ENCODE measurements at regions not wholly inside any gene's neighbourhood (a gene's known extent, or its start where the extent isn't known, plus 50 kb on each side); places are given as distances from the start of the nearest gene placed in this dataset.

DNA sequence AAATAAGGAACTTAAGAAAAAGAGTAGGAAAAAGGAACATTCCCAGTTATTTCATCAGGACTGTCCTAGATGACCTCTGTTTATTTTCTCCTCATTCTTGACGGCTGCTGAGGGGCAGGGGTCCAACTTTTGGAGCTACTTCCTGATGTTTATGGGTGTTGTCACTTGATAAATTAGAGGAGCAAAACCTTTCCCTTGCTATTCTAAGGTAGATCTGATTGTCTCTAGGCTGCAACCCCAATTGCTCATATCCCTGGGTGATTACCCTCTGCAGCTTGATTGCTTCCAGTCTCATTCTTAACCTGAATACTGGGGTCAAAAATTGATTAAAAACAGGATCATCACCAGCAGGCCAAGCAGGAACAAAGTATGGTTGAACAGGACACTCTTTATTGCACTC is 311.0 kb upstream of the NDN start:
- H3K27ac ChIP-seq (ENCODE audit: low read length) = no peak overlapping the region
- no peaks in the 10 kb centered on the region for H3K79me2 ChIP-seq (replicated peaks; ENCODE audit: insufficient read depth, low read length)
- no peaks in the 10 kb centered on the region for H3K9me3 ChIP-seq (ENCODE audit: low read length)
- no peaks in the 10 kb centered on the region for H3K9me2 ChIP-seq (ENCODE audit: insufficient read depth, low read length)
- no peak for TF ChIP-seq POLR2AphosphoS5 (IDR thresholded peaks at IDR 0.05)
- TF ChIP-seq TAF1 (IDR thresholded peaks at IDR 0.05; ENCODE audit: low read depth) = no peak
- no peak for TF ChIP-seq EZH2 (IDR thresholded peaks at IDR 0.05; ENCODE audit: borderline replicate concordance, insufficient read depth, low read length, poor library complexity, severe bottlenecking)
- no peak for TF ChIP-seq CTCF (IDR thresholded peaks at IDR 0.05; ENCODE audit: poor library complexity, severe bottlenecking)
- no peak for TF ChIP-seq EP300 (conservative IDR thresholded peaks at IDR 0.05; ENCODE audit: poor library complexity, severe bottlenecking)
- no peak for TF ChIP-seq REST (IDR thresholded peaks at IDR 0.05; ENCODE audit: borderline replicate concordance)
- no peak for TF ChIP-seq RAD21 (conservative IDR thresholded peaks at IDR 0.05)
- TF ChIP-seq MXI1 (conservative IDR thresholded peaks at IDR 0.05; ENCODE audit: poor library complexity, severe bottlenecking) = no peak
- no peak for TF ChIP-seq SMC3 (conservative IDR thresholded peaks at IDR 0.05; ENCODE audit: poor library complexity)
- no peaks in the 10 kb centered on the region for H3K27me3 ChIP-seq (ENCODE audit: insufficient read depth, low read depth, low read length)
- H3K9ac ChIP-seq (ENCODE audit: low read length) = no peak overlapping the region
- no peaks in the 10 kb centered on the region for H3F3A ChIP-seq (ENCODE audit: insufficient read depth, low read length, poor library complexity, severe bottlenecking)
- H4K20me1 ChIP-seq (ENCODE audit: insufficient read depth) = no peaks in the 10 kb centered on the region
- no peak overlapping the region for H2AFZ ChIP-seq (ENCODE audit: low read depth, low read length)
- no peaks in the 10 kb centered on the region for H3K36me3 ChIP-seq (ENCODE audit: insufficient read depth, low read length)
- no peak overlapping the region for H3K4me2 ChIP-seq (ENCODE audit: low read length)
- H3K4me3 ChIP-seq (ENCODE audit: low read length) = no peak overlapping the region

DNA sequence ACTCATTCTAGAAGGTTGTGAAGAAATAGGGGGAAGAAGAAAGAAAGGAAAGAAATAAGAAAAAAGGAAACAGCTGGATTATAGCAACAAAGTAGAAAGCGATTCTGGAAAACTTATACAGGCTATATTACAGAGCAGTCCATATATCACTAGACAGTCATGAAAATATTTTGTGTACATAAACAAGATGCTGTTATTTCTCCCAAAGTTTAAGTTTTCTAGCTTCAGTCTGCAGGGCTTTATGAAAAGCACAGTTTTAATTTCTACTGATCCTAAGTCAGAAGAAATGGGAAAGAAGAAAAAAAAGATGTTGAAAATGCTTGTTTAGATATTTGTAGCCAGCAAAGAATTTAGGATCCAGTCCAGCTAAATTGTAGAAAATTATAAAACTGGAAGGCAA is 321.4 kb upstream of the NDN start:
- H3K27me3 ChIP-seq (ENCODE audit: insufficient read depth, low read depth, low read length) = no peaks in the 10 kb centered on the region

More for the DNA sequence above, 321.4 kb upstream of the NDN start:
- Histone ChIP-seq H3K27ac (ENCODE audit: low read length) (no peak overlapping the region), H3K4me2 (ENCODE audit: low read length) (no peak overlapping the region), H4K20me1 (ENCODE audit: insufficient read depth) (no peaks in the 10 kb centered on the region), H3K4me3 (ENCODE audit: low read length) (no peak overlapping the region), H2AFZ (ENCODE audit: low read depth, low read length) (no peak overlapping the region), H3K79me2 (replicated peaks; ENCODE audit: insufficient read depth, low read length) (no peaks in the 10 kb centered on the region), H3K9ac (ENCODE audit: low read length) (no peak overlapping the region), H3F3A (ENCODE audit: insufficient read depth, low read length, poor library complexity, severe bottlenecking) (no peaks in the 10 kb centered on the region), H3K36me3 (ENCODE audit: insufficient read depth, low read length) (no peaks in the 10 kb centered on the region), H3K9me2 (ENCODE audit: insufficient read depth, low read length) (no peaks in the 10 kb centered on the region), H3K9me3 (ENCODE audit: low read length) (no peaks in the 10 kb centered on the region)
- TF ChIP-seq EP300 (conservative IDR thresholded peaks at IDR 0.05; ENCODE audit: poor library complexity, severe bottlenecking) (no peak), TAF1 (IDR thresholded peaks at IDR 0.05; ENCODE audit: low read depth) (no peak), SMC3 (conservative IDR thresholded peaks at IDR 0.05; ENCODE audit: poor library complexity) (no peak), POLR2AphosphoS5 (IDR thresholded peaks at IDR 0.05) (no peak), CTCF (IDR thresholded peaks at IDR 0.05; ENCODE audit: poor library complexity, severe bottlenecking) (no peak)

Measured in neural cell (in vitro differentiated cells).